GM18508 (cell line): ENCODE measurements at regions not wholly inside any gene's neighbourhood (a gene's known extent, or its start where the extent isn't known, plus 50 kb on each side); places are given as distances from the start of the nearest gene placed in this dataset.
"Not testable (repeated sequence)": the region's sequence is repeated elsewhere in the genome, so short reads cannot be mapped to it uniquely, and the experiment has no call there.

Experiments used
- ATAC-seq: cut with Tn5 transposase; IDR thresholded peaks from one replicate; pipeline ENCODE4 v1.9.1; 2021; ENCODE audit warnings: moderate number of reproducible peaks; ENCODE audit not compliant: insufficient read depth, unreplicated experiment

- ATAC-seq = no peak
These were observed 1679.7 kb upstream of the B3GALT2 start for GRCh38 chr1:194866153-194866552.

GRCh38 chr1:194865383-194865782 lies 1679.0 kb upstream of the B3GALT2 start:
- no peak for ATAC-seq

GRCh38 chr1:194862129-194862528 lies 1675.7 kb upstream of the B3GALT2 start:
- ATAC-seq = no peak

GRCh38 chr1:194860248-194861201 lies 1674.1 kb upstream of the B3GALT2 start:
- ATAC-seq = no peak

- ATAC-seq = not testable (repeated sequence)
These were observed 1673.2 kb upstream of the B3GALT2 start for GRCh38 chr1:194859481-194860154.

- ATAC-seq = not testable (repeated sequence)
These were observed 1672.5 kb upstream of the B3GALT2 start for GRCh38 chr1:194858811-194859480.

GRCh38 chr1:194857413-194857812 lies 1671.0 kb upstream of the B3GALT2 start:
- no peak for ATAC-seq

- no peak for ATAC-seq
These were observed 1662.4 kb upstream of the B3GALT2 start for GRCh38 chr1:194848846-194849245.

- ATAC-seq = peak; percentile 84
These were observed 1660.1 kb upstream of the B3GALT2 start for GRCh38 chr1:194846488-194846887.

GRCh38 chr1:194843077-194843476 lies 1656.7 kb upstream of the B3GALT2 start:
- no peak for ATAC-seq

GRCh38 chr1:194833111-194833510 lies 1646.7 kb upstream of the B3GALT2 start:
- ATAC-seq = no peak

- ATAC-seq = not testable (repeated sequence)
These were observed 1645.2 kb upstream of the B3GALT2 start for GRCh38 chr1:194831595-194831994.

GRCh38 chr1:194830387-194830786 lies 1644.0 kb upstream of the B3GALT2 start:
- ATAC-seq = peak; percentile 94

- no peak for ATAC-seq
These were observed 1643.1 kb upstream of the B3GALT2 start for GRCh38 chr1:194829492-194829891.

GRCh38 chr1:194825382-194825781 lies 1639.0 kb upstream of the B3GALT2 start:
- no peak for ATAC-seq

GRCh38 chr1:194821091-194821490 lies 1634.7 kb upstream of the B3GALT2 start:
- no peak for ATAC-seq

GRCh38 chr1:194818674-194819073 lies 1632.3 kb upstream of the B3GALT2 start:
- no peak for ATAC-seq

GRCh38 chr1:194816859-194817258 lies 1630.4 kb upstream of the B3GALT2 start:
- ATAC-seq = no peak

GRCh38 chr1:194813096-194813495 lies 1626.7 kb upstream of the B3GALT2 start:
- no peak for ATAC-seq

- ATAC-seq = no peak
These were observed 1623.3 kb upstream of the B3GALT2 start for GRCh38 chr1:194809665-194810064.

GRCh38 chr1:194809215-194809614 lies 1622.8 kb upstream of the B3GALT2 start:
- no peak for ATAC-seq
